HG03460 (cell line): ENCODE measurements at regions not wholly inside any gene's neighbourhood (a gene's known extent, or its start where the extent isn't known, plus 50 kb on each side); places are given as distances from the start of the nearest gene placed in this dataset.
A peak's percentile ranks its signal among the peaks of the same experiment; 100 is the strongest.

Experiments
- ATAC-seq: cut with Tn5 transposase; IDR thresholded peaks from one replicate; pipeline ENCODE4 v1.9.1; 2021; ENCODE audit not compliant: unreplicated experiment

DNA sequence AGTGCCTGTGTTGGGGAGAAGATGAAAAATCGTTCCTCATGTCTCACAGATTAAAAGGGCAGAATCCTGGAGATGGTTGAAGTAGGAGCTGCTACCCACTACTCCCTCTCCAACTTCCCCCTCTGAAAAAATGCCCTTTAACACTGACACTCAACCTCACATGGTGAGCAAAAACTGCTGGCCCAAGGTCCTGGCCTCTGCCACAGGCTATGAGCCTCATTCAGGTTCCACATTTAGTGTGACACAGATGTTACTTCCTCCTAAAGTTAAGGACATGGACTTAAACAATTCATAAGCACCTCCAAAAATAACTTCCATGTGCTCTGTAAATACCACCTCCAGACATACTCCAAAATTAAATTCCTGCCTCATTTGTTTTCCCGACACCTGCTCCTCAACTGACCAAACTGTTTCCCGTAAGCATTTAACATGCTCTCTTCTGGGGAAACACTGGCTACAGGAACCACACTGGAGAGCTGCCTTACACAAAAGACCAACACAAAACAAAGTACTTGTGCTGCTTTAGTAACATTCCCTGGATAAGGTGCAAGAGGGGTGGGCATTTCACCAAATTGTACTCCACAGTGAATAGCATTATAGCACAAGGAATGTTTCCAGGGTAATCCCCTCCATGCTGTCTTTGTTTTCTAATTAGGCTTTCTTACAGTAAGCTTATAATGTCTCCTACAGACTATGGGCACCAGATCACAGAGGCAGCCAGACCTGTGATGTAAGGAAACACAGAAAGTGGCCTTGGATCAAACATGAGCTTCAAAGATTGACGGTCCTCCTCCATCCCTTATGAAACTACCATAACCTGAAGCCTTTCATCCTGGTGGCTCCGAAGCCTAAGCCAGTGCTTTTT is 57.0 kb downstream of the PHLDA1 start:
- no peak for ATAC-seq

DNA sequence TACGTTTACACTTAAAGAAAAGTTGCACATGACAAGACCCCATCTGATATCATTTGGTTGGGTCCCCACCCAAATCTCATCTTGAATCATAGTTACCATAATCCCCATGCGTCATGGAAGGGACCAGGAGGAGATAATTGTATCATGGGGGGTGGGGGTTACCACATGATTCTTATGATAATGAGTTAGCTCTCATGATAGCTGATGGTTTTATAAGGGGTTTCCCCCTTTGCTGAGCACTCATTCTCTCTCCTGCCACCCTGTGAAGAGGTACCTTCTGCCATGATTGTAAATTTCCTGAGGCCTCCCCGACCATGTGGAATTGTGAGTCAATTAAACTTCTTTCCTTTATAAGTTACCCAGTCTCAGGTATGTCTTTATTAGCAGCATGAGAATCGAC is 60.3 kb downstream of the PHLDA1 start:
- no peak for ATAC-seq

DNA sequence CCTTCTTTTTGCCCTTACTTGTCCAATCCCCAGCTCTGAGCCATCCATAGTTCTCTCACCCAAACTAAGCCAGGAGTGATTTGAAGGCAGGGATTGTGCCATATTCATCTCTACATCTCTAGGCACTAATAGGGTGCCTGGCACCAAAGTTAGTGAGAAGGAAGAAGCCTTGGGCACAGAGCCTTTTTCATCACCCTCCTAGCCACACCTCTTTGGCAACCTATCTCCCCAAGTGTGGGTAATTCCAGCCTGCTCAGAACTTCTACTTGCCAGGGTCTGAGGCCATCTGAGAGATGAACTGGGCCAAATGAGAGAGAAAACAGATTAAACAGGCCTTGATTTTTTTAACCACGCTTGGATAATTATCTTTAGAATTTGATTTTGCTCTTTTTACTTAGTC is 61.3 kb downstream of the PHLDA1 start:
- no peak for ATAC-seq

DNA sequence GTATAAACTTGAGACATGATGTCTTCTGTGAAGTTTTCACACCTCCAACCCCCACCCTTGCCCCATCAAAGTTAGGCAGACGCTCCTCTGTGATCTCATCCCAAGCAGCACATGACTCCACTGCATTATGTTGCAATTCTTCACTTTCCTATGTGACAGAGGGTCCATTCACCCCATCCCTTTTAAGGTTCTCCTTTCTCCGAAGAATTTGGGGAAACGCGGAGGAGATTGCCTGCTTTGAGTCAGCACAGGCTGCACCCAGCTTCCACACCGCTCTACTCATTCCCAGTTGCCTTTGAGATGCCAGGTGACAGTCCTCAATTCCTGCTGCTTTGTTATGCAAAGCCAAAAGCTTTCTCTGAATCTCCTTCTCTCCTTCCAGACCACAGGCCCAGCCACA is 61.8 kb downstream of the PHLDA1 start:
- no peak for ATAC-seq

DNA sequence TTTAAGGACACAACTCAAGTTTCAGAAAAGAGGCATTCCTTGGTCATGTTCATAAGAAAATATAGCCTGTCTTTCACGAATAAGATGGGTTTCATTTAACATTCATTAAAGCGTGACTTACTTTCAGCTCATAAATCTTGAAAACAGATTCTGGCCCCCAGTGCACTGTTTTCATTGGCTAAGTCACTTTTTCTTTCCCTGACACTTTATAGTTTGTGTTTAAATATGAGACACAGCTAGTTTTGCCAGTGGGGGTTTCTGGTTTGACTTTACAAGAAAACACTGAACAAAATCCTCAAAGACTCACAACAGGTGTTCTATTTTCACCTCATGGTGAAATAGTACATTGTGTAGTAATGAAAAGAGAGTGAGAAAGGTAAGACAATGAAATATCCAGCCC is 65.9 kb downstream of the PHLDA1 start:
- no peak for ATAC-seq

DNA sequence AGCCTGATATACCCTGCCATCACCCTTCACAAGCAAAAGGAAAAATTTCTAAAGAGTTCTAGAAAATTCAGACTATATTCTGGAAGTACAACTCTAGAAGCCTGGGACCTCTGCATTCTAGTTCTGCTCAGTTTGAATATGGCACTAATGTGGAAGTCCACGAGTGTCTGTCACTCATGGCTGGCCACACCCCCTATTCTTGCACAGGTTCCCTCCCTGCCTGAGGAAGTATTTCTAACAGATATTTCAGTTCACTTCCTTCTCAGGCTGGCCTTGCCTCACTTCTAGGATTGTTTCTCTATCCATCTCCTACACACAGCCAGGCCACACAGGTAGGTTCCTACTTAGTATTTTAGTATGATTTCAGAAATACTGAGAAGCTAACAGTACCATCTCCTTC is 67.4 kb downstream of the PHLDA1 start:
- no peak for ATAC-seq

DNA sequence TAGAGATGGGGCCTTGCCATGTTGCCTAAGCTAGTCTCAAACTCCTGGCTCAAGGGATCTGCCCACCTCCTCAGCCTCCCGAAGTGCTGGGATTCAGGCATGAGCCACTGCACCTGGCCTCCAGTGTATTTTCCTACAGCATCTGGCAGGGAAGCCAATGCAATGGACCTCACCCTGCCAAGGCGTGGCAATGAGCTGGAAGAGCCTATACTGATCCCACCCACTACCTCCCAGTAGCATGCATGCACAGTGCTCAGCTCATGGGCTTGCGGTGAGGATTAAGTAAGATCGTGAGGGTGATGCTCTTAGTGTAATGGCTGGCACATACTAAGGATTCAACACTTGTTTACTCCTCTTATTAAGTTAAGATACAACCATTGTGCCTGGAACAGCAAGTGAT is 69.7 kb downstream of the PHLDA1 start:
- no peak for ATAC-seq

DNA sequence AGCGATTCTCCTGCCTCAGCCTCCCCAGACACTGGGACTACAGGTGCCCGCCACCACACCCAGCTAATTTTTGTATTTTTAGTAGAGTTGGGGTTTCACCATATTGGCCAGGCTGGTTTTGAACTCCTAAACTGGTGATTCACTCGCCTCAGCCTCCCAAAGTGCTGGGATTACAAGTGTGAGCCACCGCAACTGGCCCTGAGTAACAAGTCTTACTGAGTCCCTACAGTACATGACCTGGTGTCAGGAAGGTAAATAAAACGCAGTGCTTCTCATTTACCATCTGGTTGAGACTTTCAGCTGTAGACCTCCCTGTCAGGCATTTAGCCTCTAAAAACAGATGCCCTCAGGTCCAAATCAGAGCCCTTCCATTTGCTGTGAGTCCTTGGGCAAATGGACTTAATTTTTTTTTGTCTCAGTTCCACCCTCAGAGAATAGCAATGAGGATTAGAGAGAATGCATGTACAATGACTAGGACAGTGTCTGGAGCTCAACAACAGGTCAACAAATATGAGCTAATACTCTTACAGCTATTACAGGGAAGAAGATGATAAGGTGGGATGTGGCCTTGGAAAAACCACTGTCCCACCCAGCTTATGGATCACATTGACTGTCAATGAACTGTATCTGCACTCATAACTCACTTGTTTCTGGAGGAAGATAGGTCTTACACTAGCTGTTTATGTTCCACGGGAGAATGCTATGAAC is 70.5 kb downstream of the PHLDA1 start:
- no peak for ATAC-seq

DNA sequence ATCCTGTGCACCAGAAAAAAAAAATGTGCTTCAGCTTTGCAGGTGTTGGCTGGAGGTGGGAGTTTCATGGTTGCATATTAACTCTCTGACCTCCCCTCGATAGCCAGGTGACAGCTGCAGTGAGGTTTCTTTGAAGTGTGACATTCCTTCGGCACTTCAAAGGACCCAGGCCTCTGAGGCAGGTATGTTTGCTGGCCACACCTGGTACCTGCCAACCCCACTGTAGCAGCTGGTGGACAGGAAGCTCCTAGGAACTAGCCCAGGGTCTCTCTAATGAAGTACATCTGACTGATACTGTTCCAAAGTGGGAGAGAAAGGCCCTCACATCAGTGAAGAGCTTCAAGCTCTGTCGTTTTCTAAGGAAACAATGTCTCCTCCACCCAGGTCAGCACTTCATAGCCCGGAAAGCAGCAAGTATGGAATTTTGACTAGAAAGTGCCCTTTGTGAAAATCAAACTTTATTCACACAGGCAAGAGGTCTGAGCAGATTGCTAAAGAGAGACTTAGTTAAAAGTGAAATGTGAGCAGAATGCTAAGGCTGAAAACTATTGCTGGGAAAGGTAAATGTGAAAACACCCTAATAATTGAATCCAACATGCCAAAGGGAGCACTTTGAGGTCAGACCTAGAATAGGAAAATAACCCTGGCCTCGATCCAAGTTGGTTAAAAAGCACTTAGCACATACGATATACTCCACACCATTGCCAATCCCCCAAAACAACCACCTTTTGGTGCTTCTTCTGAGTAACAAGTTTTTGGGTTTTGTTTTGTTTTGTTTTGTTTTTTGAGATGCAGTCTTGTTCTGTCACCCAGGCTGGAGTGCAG is 71.3 kb downstream of the PHLDA1 start:
- ATAC-seq, result peak; percentile 51

DNA sequence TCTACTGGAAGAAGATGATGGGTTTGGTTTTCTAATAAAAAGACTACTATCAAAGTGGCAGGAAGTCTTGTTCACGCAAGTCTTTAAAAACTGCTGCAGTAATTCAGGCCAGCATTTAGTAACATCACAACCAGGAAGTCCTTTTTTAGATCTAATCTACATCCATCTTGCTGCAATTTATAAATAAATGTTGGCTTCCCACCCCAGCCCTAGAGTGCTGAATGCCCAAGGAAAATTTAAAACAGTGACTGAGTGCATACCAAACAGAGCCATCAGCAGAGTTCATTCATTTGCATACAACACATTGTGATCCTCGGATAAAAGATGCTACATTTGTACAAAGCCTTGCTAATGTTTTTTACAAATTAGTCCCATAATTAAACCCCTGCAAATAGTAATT is 72.1 kb downstream of the PHLDA1 start:
- ATAC-seq, result no peak

DNA sequence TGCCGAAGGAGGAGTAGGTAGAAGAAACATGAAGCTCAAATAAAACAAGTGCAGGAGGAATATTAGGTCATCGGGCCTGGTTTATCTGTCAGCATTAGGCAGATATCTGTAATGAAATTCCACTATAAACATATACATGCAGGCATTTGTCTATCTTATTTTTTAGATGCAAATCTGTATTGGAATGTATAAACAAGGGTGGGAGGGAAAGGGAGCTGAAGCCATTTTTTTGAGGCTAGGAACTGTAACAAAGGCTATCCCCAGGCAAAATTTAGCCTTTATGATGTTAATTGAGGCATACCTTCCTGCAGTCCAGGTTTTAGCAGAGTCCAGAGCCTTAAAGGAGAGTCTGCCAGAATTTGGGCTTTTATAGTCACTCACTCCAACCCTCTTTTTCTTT is 72.5 kb downstream of the PHLDA1 start:
- ATAC-seq, result no peak

DNA sequence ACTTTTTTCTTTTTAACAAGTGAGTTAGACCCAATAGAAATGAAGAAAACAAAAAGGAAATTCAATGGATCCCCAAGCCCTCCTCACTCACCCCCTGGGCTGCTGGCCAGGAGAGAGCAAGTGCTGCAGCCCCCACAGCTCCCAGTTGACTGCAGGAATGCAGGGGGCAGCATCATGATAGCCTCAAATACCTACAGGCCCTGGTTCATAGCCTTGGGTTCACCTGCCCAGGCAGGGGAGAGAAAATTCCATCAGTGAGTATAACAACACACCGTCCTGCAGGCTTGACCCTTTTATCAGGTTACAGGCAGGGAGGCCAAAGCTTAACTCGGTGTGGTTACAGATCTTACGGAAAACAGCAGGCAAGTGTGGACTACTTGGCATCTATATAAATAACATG is 76.3 kb downstream of the PHLDA1 start:
- ATAC-seq, result no peak

DNA sequence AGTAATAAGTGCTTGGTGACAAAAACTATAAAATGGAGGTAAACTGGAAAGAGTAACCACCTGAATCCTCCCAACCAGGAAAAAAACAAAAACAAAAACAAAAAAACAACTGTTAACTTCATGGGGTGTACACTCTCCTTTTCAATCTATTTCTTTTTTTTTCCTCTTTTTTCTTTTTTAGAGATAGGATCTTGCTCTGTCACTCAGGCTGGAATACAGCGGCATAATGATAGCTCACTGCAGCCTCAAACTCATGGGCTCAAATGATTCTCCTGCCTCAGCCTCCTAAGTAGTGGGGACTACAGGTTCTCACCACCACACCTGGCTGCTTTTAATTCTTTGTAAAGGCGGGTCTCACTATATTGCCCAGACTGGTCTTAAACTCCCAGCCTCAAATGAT is 76.8 kb downstream of the PHLDA1 start:
- no peak for ATAC-seq

DNA sequence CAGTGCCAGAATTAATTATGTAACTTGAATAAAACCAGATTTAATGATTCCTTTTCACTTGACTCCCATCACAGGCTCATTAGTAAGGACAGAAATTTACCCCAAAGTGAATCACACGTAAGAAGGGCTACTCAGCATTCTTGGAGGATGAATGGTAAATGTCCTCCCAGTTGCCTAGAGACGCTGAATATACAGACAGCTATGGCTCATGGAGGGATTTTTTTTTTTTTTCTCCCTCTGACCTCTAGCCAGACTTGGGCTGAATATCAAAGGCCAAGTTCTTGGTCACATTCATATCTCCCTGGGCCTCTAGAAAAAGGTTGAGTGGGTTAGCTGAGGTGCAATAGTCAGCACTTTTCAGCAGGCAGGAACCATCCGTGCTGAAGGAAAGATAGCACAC is 77.5 kb downstream of the PHLDA1 start:
- no peak for ATAC-seq

DNA sequence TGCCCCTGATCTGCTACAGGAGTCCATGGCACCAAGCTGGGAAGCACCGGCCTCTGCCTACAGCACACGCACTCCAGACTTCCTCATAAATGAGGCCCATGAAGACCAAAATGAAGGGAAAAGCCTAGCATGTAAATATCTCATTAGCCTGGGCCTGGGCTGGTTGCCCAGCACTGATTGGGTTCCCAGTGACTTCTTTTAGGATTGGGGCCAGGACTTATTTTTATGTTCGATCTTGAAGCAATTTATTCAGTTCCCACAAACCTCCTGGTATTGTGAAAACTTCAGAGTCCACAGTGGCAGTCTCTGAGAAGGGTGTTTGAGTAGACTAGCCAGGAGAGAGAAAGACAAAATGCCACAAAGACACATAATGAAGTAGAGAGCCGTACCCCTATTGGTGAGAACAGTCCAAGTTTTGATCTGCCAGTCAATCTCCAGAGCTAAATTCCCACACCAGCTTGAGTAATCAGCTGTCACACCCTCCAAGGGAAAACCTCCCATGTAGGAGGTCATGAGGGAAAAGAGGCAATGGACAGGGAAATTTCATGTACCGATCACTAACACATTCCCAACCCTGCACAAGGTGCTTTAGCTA is 78.2 kb downstream of the PHLDA1 start:
- ATAC-seq, result no peak

DNA sequence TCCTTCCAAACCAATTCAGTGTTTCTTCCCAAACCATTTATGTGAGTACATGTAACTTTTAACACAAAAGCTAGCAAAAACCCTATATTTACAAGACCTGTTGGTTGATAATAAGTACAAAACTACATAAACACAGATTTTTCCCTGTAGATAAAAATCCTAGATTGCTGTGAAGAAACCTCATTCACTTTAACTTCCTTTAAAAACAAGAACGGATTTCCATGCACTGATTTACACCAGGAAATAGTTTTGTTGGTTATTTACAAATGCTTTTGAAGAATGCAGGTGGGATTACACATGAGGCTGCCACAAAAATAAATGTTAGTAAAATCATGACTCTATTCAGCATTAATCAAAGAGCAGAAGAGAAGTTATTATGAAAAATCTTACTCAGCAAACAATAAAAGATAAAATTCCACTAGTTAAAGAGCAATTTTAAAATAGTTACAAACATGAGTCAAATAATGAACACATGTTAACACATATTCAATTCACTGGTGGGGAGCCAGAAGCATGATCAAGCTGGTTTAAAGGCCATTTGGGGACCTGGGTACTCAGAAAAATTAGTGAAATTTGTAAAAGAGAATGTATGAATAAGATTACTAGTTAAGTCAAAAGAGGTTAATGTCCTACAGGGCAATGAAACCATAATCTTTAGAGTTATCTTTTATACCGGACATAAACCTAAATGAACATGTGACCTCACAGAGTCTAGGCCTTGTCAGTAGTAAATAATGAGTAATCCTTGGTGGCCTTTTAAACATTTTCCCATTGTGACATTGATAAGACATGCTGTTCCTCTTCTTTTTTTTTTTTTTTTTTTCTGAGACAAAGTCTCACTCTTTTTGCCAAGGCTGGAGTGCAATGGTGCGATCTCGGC is 79.9 kb downstream of the PHLDA1 start:
- ATAC-seq, result no peak

DNA sequence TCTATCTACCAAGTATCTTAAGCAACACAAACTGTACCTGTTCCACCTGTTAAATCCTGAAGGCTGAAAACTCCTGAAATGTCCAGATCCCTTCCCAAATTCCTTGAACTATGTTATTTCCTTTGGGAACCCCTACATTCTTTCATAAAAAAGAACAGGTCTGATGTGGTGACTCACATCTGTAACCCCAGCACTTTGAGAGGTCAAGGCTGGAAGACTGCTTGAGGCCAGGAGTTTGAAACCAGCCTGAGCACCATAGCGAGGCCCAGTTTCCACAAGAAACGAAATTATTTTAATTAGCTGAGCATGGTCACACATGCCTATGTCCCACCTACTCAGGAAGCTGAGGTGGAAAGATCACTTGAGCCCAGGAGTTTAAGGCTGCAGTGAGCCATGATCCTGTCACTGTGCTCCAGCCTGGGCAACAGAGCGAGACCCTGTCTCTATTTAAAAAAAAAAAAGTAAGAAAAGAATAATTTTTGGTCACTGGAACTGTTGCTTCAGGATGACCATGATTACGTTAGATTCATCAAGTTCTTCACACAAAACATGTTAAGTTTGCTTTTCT is 84.3 kb downstream of the PHLDA1 start:
- no peak for ATAC-seq

DNA sequence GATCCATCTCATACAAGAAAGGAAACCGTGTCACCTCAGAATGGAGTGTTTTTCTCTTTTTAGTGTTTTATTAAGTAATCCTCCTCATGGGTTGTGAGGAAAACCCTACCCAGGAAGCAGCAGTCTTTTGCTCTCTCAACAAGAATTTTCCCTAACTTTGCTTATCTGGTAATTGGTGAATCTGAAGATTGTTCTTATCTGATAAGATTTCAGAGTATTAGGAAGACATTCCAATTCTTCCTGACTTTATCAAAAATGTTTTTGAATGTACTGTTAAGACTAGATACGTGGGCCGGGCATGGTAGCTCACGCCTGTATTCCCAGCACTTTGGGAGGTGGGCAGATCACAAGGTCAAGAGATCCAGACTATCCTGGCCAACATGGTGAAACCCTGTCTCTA is 86.0 kb downstream of the PHLDA1 start:
- no peak for ATAC-seq

DNA sequence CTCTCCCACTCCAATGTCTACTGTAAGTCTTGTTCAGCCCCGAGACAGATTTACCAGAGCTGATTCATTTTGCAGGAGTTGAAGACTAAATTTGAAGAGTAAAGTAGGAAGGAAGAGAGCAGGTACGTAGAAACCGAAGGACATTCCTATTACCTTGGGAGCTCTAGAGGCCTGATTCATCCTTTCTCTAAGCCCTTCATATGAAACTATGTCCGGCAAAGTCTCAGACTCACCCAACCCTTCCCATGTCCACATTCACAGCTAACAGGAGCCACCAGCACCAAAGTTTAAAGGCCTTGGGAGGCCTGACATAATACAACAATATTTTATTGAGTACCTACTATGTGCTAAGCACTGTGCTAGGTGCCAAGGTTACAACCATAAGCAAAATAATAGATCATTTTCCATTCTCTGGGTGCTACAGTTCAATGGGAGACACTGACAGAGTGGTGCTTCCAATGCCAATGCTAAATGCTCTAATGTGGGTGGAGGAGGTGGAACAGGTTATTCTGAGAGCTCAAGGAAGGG is 86.6 kb downstream of the PHLDA1 start:
- no peak for ATAC-seq
